AG04449 (cell line): ENCODE measurements at regions not wholly inside any gene's neighbourhood (a gene's known extent, or its start where the extent isn't known, plus 50 kb on each side); places are given as distances from the start of the nearest gene placed in this dataset.
"Not testable (repeated sequence)": the region's sequence is repeated elsewhere in the genome, so short reads cannot be mapped to it uniquely, and the experiment has no call there.

ENCODE experiments used
- CTCF ChIA-PET: fragments of 350-600 bp; formaldehyde crosslinking; extraction: SDS; loops from one replicate; lab custom pipeline; 2021; ENCODE audit warnings: antibody characterized with exemption; lab: Yijun Ruan, JAX
- POLR2A ChIA-PET: fragments of 400-600, 350-600 bp; formaldehyde crosslinking; extraction: SDS; loops from one replicate; lab custom pipeline; 2020; ENCODE audit warnings: antibody characterized with exemption, inconsistent platforms; lab: Yijun Ruan, JAX
- DNase-seq: peaks from one replicate; pipeline ENCODE4 v3.0.0-alpha.2; 2010; ENCODE audit warnings: low read depth, low spot score
- H3K4me3 ChIP-seq: 2 replicates; pipeline ENCODE4 v1.5.1; 2011; ENCODE audit warnings: low read depth, mild to moderate bottlenecking, control low read depth, low read length
- TF ChIP-seq, protein P1 (sequence below): IDR thresholded peaks from one replicate; pipeline ENCODE4 v1.5.1; 2011; ENCODE audit warnings: mild to moderate bottlenecking, moderate library complexity, low read length, control low read depth, inconsistent platforms; ENCODE audit not compliant: insufficient read depth; ENCODE audit errors: missing control alignments

GRCh38 chr2:224217233-224217961 is 178.3 kb upstream of the SERPINE2 start:
- TF ChIP-seq, protein P1, sequence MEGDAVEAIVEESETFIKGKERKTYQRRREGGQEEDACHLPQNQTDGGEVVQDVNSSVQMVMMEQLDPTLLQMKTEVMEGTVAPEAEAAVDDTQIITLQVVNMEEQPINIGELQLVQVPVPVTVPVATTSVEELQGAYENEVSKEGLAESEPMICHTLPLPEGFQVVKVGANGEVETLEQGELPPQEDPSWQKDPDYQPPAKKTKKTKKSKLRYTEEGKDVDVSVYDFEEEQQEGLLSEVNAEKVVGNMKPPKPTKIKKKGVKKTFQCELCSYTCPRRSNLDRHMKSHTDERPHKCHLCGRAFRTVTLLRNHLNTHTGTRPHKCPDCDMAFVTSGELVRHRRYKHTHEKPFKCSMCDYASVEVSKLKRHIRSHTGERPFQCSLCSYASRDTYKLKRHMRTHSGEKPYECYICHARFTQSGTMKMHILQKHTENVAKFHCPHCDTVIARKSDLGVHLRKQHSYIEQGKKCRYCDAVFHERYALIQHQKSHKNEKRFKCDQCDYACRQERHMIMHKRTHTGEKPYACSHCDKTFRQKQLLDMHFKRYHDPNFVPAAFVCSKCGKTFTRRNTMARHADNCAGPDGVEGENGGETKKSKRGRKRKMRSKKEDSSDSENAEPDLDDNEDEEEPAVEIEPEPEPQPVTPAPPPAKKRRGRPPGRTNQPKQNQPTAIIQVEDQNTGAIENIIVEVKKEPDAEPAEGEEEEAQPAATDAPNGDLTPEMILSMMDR, result no peak
- POLR2A ChIA-PET, result no interaction called here
- no peak overlapping the region for H3K4me3 ChIP-seq
- DNase-seq, result no peak
- CTCF ChIA-PET, result no interaction called here

DNA sequence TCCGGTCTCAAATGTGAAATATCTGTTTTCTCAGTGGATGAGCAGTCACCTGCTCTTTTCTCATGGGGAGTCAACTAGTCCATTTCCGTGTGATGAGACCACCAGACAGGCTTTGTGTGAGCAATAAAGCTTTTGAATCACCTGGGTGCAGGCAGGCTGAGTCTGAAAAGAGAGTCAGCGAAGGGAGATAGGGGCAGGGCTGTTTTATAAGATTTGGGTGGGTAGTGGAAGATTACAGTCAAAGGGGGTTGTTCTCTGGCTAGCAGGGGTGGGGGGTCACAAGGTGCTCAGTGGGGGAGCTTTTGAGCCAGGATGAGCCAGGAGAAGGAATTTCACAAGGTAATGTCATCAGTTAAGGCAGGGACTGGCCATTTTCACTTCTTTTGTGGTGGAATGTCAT is 176.5 kb upstream of the SERPINE2 start:
- DNase-seq, CTCF ChIA-PET, H3K4me3 ChIP-seq, POLR2A ChIA-PET: not testable (repeated sequence)

GRCh38 chr2:224213396-224213795 is 174.3 kb upstream of the SERPINE2 start:
- POLR2A ChIA-PET, result no interaction called here
- CTCF ChIA-PET, result interaction anchor here (0.8 kb wide), 1 partner anchor 220 kb away, joined by 3 read pairs; no protein-coding TSS in a partner anchor
- no peak overlapping the region for H3K4me3 ChIP-seq
- TF ChIP-seq, protein P1, result no peak
- DNase-seq, result no peak

DNA sequence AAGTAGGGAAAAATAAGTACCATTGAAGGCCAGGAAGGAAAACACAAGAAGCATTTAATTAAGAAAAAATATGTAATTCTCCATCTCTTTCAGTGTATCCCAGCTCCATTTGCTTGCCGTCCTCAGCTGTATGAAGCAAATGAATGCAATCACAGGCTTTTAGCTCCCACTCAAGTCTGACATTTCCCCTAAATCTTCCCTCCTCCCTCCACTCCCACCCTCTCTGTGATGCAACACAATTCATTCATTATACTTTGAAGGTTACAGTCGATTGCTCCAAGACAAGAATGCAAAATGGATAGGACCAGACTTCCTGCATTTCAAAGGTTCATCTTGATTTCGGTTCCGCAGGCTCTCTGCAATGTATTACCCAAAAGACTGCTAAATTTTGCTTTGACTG is 172.7 kb upstream of the SERPINE2 start:
- H3K4me3 ChIP-seq, result no peak overlapping the region
- CTCF ChIA-PET, result no interaction called here
- POLR2A ChIA-PET, result interaction anchor here (0.6 to 0.8 kb wide), 2 partner anchors 10 to 41 kb away, joined by 3 read pairs; no protein-coding TSS in a partner anchor
- TF ChIP-seq, protein P1, result no peak
- no peak for DNase-seq

GRCh38 chr2:224211181-224211480 is 172.0 kb upstream of the SERPINE2 start:
- TF ChIP-seq, protein P1, result no peak
- ChIA-PET CTCF (no interaction called here), POLR2A (interaction anchor here (0.6 to 0.8 kb wide), 2 partner anchors 11 to 42 kb away, joined by 3 read pairs; no protein-coding TSS in a partner anchor)
- DNase-seq, result no peak
- no peak overlapping the region for H3K4me3 ChIP-seq

- no peak for DNase-seq
- CTCF ChIA-PET, result interaction anchor here (0.8 to 1.2 kb wide), 2 partner anchors 19 to 217 kb away, joined by 3 to 8 read pairs; no protein-coding TSS in a partner anchor
- TF ChIP-seq, protein P1, result no peak
- POLR2A ChIA-PET, result no interaction called here
- no peak overlapping the region for H3K4me3 ChIP-seq
Measured at GRCh38 chr2:224210286-224211180, 171.4 kb upstream of the SERPINE2 start.
